ENCODE measurements at regions not wholly inside any gene's neighbourhood (a gene's known extent, or its start where the extent isn't known, plus 50 kb on each side); places are given as distances from the start of the nearest gene placed in this dataset.
"Not testable (repeated sequence)": the region's sequence is repeated elsewhere in the genome, so short reads cannot be mapped to it uniquely, and the experiment has no call there.

- H3K4me1 ChIP-seq = no peaks in the 10 kb centered on the region
- H3K36me3 ChIP-seq = peaks cover 0 to 16% (median 3%) of the 10 kb centered on the region in 4 donors
- H3K9me3 ChIP-seq = no peaks in the 10 kb centered on the region
- TF ChIP-seq POLR2AphosphoS5 (IDR thresholded peaks at IDR 0.05) (no peak), EP300 (IDR thresholded peaks at IDR 0.05) (no peak), POLR2A (IDR thresholded peaks at IDR 0.05) (no peak), CTCF (IDR thresholded peaks at IDR 0.05) (peak; percentile 18 to 71 (median 36))
- 19 to 30% methylated on average over 11 of the region's 11 CpGs for WGBS, 2 donors
- DNase-seq = peak; percentile 70
- intact Hi-C loops (cut with DNase I) = no loop called here
- no peak overlapping the region for H3K4me3 ChIP-seq
- H3K27me3 ChIP-seq = no peaks in the 10 kb centered on the region
- no peak overlapping the region for H3K27ac ChIP-seq
Measured at GRCh38 chr7:65722361-65722792, 150.5 kb upstream of the VKORC1L1 start.

- 89 to 93% methylated on average over 4 of the region's 4 CpGs for WGBS, 2 donors
- Histone ChIP-seq H3K4me1 (peaks cover 0 to 35% (median 6%) of the 10 kb centered on the region in 4 donors), H3K36me3 (peaks cover 0 to 16% (median 3%) of the 10 kb centered on the region in 4 donors)
- H3K27me3 ChIP-seq; DNase-seq; H3K9me3 ChIP-seq; intact Hi-C loops (cut with DNase I); H3K4me3 ChIP-seq; H3K27ac ChIP-seq: not testable (repeated sequence)
Measured at GRCh38 chr7:65727182-65727581, 145.7 kb upstream of the VKORC1L1 start.

- peak overlapping the region; percentile 12 to 75 (median 68) for H3K27ac ChIP-seq
- H3K27me3 ChIP-seq = no peaks in the 10 kb centered on the region
- intact Hi-C loops (cut with DNase I) = no loop called here
- no peak for DNase-seq
- H3K9me3 ChIP-seq = no peaks in the 10 kb centered on the region
- WGBS, 2 donors = 58 to 63% methylated on average over 7 of the region's 7 CpGs
- peak overlapping the region; percentile 33 to 55 (median 51) for H3K4me3 ChIP-seq
- H3K36me3 ChIP-seq = peaks cover 0 to 9% (median 0%) of the 10 kb centered on the region in 4 donors
- TF ChIP-seq POLR2A (IDR thresholded peaks at IDR 0.05) = no peak
- peaks cover 0 to 56% (median 8%) of the 10 kb centered on the region in 4 donors for H3K4me1 ChIP-seq
Measured at GRCh38 chr7:65731129-65731528, 141.7 kb upstream of the VKORC1L1 start.

- Histone ChIP-seq H3K27ac (peak overlapping the region; percentile 12 to 75 (median 68)), H3K36me3 (peaks cover 0 to 4% (median 0%) of the 10 kb centered on the region in 4 donors), H3K4me3 (peak overlapping the region; percentile 33 to 55 (median 51)), H3K27me3 (no peaks in the 10 kb centered on the region), H3K4me1 (peaks cover 0 to 56% (median 8%) of the 10 kb centered on the region in 4 donors), H3K9me3 (no peaks in the 10 kb centered on the region)
- TF ChIP-seq POLR2A (IDR thresholded peaks at IDR 0.05) (no peak), EP300 (IDR thresholded peaks at IDR 0.05) (no peak), POLR2AphosphoS5 (IDR thresholded peaks at IDR 0.05) (no peak), CTCF (IDR thresholded peaks at IDR 0.05) (peak in 2 of 4 experiments; percentile 34 to 42)
- DNase-seq = peak; percentile 63
- intact Hi-C loops (cut with DNase I) = no loop called here
- 11 to 18% methylated on average over 27 of the region's 27 CpGs for WGBS, 2 donors
Measured at GRCh38 chr7:65731562-65732035, 141.3 kb upstream of the VKORC1L1 start.

- Histone ChIP-seq H3K27ac (peak overlapping the region; percentile 78 to 100 (median 96)), H3K9me3 (no peaks in the 10 kb centered on the region), H3K4me1 (peaks cover 0 to 40% (median 30%) of the 10 kb centered on the region in 4 donors), H3K36me3 (peaks cover 0 to 14% (median 8%) of the 10 kb centered on the region in 4 donors), H3K4me3 (no peak overlapping the region), H3K27me3 (no peaks in the 10 kb centered on the region)
- intact Hi-C loops (cut with DNase I) = no loop called here
- no peak for DNase-seq
- WGBS, 2 donors = 77 to 91% methylated on average over 2 of the region's 2 CpGs
- TF ChIP-seq POLR2A (IDR thresholded peaks at IDR 0.05) (no peak), EP300 (IDR thresholded peaks at IDR 0.05) (no peak), POLR2AphosphoS5 (IDR thresholded peaks at IDR 0.05) (no peak), CTCF (IDR thresholded peaks at IDR 0.05) (no peak)
Measured at GRCh38 chr7:65744406-65744805, 128.5 kb upstream of the VKORC1L1 start.

- no peak for DNase-seq
- Histone ChIP-seq H3K27me3 (no peaks in the 10 kb centered on the region), H3K9me3 (no peaks in the 10 kb centered on the region), H3K4me1 (peaks cover 0 to 47% (median 40%) of the 10 kb centered on the region in 4 donors), H3K27ac (peak overlapping the region; percentile 78 to 100 (median 96)), H3K36me3 (no peaks in the 10 kb centered on the region), H3K4me3 (no peak overlapping the region)
- intact Hi-C loops (cut with DNase I) = no loop called here
- TF ChIP-seq POLR2AphosphoS5 (IDR thresholded peaks at IDR 0.05) (peak in 3 of 4 donors; percentile 18 to 61 (median 19)), CTCF (IDR thresholded peaks at IDR 0.05) (no peak)
- WGBS, 2 donors = 24 to 67% methylated on average over 3 of the region's 3 CpGs
Measured at GRCh38 chr7:65746398-65746669, 126.5 kb upstream of the VKORC1L1 start.
